ENCODE measurements at regions not wholly inside any gene's neighbourhood (a gene's known extent, or its start where the extent isn't known, plus 50 kb on each side); places are given as distances from the start of the nearest gene placed in this dataset.

- Histone ChIP-seq H3K27ac (no peak overlapping the region), H3K27me3 (no peaks in the 10 kb centered on the region), H3K9me3 (no peaks in the 10 kb centered on the region), H3K9ac (ENCODE audit: low read depth in 2 of 2, low read length in 2 of 2) (no peak overlapping the region), H3K36me3 (no peaks in the 10 kb centered on the region), H3K4me1 (no peaks in the 10 kb centered on the region), H3K4me3 (no peak overlapping the region)
- TF ChIP-seq, protein P1, sequence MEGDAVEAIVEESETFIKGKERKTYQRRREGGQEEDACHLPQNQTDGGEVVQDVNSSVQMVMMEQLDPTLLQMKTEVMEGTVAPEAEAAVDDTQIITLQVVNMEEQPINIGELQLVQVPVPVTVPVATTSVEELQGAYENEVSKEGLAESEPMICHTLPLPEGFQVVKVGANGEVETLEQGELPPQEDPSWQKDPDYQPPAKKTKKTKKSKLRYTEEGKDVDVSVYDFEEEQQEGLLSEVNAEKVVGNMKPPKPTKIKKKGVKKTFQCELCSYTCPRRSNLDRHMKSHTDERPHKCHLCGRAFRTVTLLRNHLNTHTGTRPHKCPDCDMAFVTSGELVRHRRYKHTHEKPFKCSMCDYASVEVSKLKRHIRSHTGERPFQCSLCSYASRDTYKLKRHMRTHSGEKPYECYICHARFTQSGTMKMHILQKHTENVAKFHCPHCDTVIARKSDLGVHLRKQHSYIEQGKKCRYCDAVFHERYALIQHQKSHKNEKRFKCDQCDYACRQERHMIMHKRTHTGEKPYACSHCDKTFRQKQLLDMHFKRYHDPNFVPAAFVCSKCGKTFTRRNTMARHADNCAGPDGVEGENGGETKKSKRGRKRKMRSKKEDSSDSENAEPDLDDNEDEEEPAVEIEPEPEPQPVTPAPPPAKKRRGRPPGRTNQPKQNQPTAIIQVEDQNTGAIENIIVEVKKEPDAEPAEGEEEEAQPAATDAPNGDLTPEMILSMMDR (IDR thresholded peaks at IDR 0.05), result no peak
- DNase-seq, result no peak
- intact Hi-C loops (cut with DNase I), result no loop called here
These were observed 561.3 kb downstream of the PSAT1 start for GRCh38 chr9:78858266-78858665.

DNA sequence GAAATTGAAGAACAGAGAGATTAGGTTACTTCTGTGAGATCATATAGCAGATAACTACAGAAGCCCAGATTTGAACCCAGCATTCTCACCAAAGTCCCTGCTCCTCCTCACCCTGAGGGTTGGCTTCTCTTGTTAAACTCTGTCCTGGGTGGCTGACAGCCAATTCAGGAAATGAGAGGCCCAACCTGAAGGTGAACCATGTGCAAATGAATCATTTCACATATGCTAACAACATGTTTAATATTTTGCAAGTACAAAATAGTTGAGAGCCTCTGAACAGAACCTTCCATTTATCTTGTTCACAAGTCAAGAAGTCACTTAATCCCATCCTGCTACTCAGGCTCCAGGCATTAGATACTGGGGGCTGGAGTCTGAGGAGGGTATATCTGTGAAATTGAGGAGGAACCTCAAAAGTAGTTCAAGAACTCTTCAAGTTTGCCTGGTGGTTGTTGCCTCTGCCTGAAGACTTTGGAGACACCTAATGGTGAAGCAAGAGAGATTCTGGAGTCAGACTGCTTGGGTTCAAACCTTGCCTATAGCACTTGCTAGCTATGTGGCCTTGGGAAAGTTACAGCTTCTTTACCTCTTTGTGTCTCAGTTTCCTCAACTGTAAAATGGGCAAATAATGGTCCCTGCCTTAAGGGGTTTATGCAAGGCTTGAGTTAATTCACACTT is 564.0 kb downstream of the PSAT1 start:
- no peaks in the 10 kb centered on the region for H3K4me1 ChIP-seq
- H3K4me3 ChIP-seq, result no peak overlapping the region
- DNase-seq, result no peak
- H3K9me3 ChIP-seq, result no peaks in the 10 kb centered on the region
- no peak overlapping the region for H3K9ac ChIP-seq (ENCODE audit: low read depth in 2 of 2, low read length in 2 of 2)
- TF ChIP-seq, protein P1 (IDR thresholded peaks at IDR 0.05), result no peak
- no peak overlapping the region for H3K27ac ChIP-seq
- intact Hi-C loops (cut with DNase I), result no loop called here
- H3K36me3 ChIP-seq, result no peaks in the 10 kb centered on the region
- no peaks in the 10 kb centered on the region for H3K27me3 ChIP-seq

DNA sequence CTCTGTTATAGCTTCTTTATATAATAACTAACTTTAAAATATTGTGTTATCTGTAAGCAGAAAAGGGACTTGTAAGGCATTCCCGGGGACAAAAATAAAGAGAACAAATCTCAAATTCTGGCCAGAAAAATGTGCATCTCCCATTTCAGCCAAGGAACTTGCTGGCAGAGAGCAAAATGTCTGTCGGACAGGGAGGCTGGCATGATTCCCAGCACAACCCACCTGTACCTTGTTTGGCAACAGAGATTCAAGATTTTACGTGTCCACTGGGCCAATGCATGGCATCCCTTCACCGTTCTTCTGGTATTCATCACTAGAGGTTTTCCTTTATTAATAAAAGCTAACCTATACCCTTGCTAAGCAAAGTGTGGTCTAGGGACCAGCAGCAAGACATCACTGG is 566.6 kb downstream of the PSAT1 start:
- no peak for DNase-seq
- Histone ChIP-seq H3K4me3 (no peak overlapping the region), H3K4me1 (no peaks in the 10 kb centered on the region), H3K9ac (ENCODE audit: low read depth in 2 of 2, low read length in 2 of 2) (no peak overlapping the region), H3K36me3 (no peaks in the 10 kb centered on the region), H3K27me3 (no peaks in the 10 kb centered on the region), H3K9me3 (no peaks in the 10 kb centered on the region), H3K27ac (no peak overlapping the region)
- TF ChIP-seq, protein P1 (IDR thresholded peaks at IDR 0.05), result no peak
- intact Hi-C loops (cut with DNase I), result no loop called here

DNA sequence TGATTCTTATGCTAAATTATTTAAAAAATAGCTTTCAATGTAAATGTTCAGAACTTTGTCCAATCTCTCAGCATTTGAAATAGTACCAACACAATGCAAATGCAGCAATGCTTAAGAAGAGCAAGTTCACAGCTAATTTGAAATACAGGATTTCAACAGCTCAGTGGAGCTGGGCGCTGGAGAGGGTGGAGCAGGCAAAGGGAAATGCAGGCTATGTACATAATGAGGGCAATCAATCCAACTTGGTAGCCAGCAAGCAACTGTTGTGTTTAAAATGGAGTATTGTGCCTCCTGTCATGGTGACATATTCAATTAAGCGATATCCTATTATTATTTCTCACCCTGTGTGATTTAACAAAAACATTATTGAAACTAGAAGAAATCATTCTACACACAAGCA is 568.8 kb downstream of the PSAT1 start:
- Histone ChIP-seq H3K27me3 (no peaks in the 10 kb centered on the region), H3K36me3 (no peaks in the 10 kb centered on the region), H3K4me3 (no peak overlapping the region), H3K9me3 (no peaks in the 10 kb centered on the region), H3K4me1 (no peaks in the 10 kb centered on the region), H3K27ac (no peak overlapping the region), H3K9ac (ENCODE audit: low read depth in 2 of 2, low read length in 2 of 2) (no peak overlapping the region)
- intact Hi-C loops (cut with DNase I), result no loop called here
- DNase-seq, result no peak
- TF ChIP-seq, protein P1 (IDR thresholded peaks at IDR 0.05), result no peak

- TF ChIP-seq, protein P1 (IDR thresholded peaks at IDR 0.05), result no peak
- no peaks in the 10 kb centered on the region for H3K4me1 ChIP-seq
- no peak for DNase-seq
- H3K36me3 ChIP-seq, result no peaks in the 10 kb centered on the region
- no peak overlapping the region for H3K4me3 ChIP-seq
- intact Hi-C loops (cut with DNase I), result no loop called here
- no peaks in the 10 kb centered on the region for H3K9me3 ChIP-seq
- no peak overlapping the region for H3K9ac ChIP-seq (ENCODE audit: low read depth in 2 of 2, low read length in 2 of 2)
- H3K27ac ChIP-seq, result no peak overlapping the region
- no peaks in the 10 kb centered on the region for H3K27me3 ChIP-seq
These were observed 569.5 kb downstream of the PSAT1 start for GRCh38 chr9:78866207-78867132.

Data from colonic mucosa (tissue), 4 donors.